Nephron progenitor cell (in vitro differentiated cells): ENCODE measurements at regions not wholly inside any gene's neighbourhood (a gene's known extent, or its start where the extent isn't known, plus 50 kb on each side); places are given as distances from the start of the nearest gene placed in this dataset.

Experiments used
- DNase-seq: peaks from one replicate; pipeline ENCODE4 v3.0.0; 2021
- H3K27ac Mint-ChIP-seq: 2 replicates; pipeline ENCODE4 v1.8.0; 2021; ENCODE audit warnings: mild to moderate bottlenecking, moderate library complexity, mixed read lengths
- H3K27me3 Mint-ChIP-seq: 2 replicates; pipeline ENCODE4 v1.8.0; 2021; ENCODE audit warnings: mild to moderate bottlenecking, low read depth, mixed read lengths; ENCODE audit not compliant: poor library complexity
- H3K36me3 Mint-ChIP-seq: 2 replicates; pipeline ENCODE4 v1.8.0; 2021; ENCODE audit warnings: low read depth, mixed read lengths
- H3K4me1 Mint-ChIP-seq: 2 replicates; pipeline ENCODE4 v1.8.0; 2021; ENCODE audit warnings: mixed read lengths
- H3K4me3 Mint-ChIP-seq: 2 replicates; pipeline ENCODE4 v1.8.0; 2021; ENCODE audit warnings: mild to moderate bottlenecking, moderate library complexity, mixed read lengths
- H3K9me3 Mint-ChIP-seq: 2 replicates; pipeline ENCODE4 v1.8.0; 2021; ENCODE audit warnings: mild to moderate bottlenecking, moderate library complexity, mixed read lengths
- TF ChIP-seq, protein P1 (sequence below): fragments of 200-600 bp; sonication (generic); IDR thresholded peaks from 2 replicates; pipeline ENCODE4 v1.5.0; 2021; ENCODE audit warnings: antibody characterized with exemption

- TF ChIP-seq, protein P1, sequence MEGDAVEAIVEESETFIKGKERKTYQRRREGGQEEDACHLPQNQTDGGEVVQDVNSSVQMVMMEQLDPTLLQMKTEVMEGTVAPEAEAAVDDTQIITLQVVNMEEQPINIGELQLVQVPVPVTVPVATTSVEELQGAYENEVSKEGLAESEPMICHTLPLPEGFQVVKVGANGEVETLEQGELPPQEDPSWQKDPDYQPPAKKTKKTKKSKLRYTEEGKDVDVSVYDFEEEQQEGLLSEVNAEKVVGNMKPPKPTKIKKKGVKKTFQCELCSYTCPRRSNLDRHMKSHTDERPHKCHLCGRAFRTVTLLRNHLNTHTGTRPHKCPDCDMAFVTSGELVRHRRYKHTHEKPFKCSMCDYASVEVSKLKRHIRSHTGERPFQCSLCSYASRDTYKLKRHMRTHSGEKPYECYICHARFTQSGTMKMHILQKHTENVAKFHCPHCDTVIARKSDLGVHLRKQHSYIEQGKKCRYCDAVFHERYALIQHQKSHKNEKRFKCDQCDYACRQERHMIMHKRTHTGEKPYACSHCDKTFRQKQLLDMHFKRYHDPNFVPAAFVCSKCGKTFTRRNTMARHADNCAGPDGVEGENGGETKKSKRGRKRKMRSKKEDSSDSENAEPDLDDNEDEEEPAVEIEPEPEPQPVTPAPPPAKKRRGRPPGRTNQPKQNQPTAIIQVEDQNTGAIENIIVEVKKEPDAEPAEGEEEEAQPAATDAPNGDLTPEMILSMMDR, result no peak
- DNase-seq, result no peak
- Mint-ChIP-seq H3K4me1 (no peaks in the 10 kb centered on the region), H3K27me3 (peaks cover 2% of the 10 kb centered on the region), H3K27ac (no peak overlapping the region), H3K4me3 (no peak overlapping the region), H3K36me3 (no peaks in the 10 kb centered on the region), H3K9me3 (peaks cover 93% of the 10 kb centered on the region)
Measured at GRCh38 chr12:34386621-34387255, 364.4 kb downstream of the ALG10 start.

DNA sequence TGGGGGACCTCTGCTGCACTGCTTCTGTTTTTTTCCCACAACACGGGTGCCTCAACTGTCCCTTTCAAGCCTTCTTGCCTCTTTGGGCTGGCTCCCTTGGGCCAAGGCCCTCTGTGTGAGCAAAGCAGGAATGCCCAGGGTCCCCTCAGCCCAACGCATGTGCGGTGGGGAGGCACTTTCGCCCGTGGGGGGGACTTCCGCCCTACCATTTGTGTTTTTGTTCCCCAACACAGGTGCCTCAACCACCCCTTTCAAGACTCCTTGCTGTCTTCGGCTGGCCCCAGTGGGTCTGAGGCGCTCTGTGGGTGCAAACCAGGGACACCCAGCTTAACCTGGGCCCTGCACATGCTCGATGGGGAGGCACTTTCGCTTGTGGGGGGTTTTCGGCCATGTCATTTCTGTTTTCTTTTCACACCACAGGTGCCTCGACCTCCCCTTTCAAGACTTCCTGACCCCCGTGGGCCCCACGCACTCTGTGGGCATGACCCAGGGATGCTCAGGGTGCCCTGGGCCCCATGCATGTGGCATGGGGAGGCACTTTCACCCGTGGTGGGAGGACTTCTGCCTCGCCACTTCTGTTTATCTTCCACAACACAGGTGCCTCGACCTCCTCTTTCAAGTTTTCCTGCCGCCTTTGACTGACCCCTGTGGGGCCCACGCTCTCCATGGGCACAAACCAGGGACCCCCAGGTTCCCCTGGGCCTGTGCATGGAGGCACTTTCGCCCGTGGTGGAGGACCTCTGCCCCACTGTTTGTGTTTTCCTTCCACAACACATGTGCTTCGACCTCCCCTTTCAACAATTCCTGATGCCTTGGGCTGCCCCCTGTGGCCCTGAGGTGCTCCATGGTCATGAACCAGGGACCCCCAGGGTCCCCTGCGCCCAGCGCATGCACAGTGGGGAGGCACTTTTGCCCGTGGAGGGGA lies 365.7 kb downstream of the ALG10 start:
- TF ChIP-seq, protein P1, result no peak
- no peak for DNase-seq

DNA sequence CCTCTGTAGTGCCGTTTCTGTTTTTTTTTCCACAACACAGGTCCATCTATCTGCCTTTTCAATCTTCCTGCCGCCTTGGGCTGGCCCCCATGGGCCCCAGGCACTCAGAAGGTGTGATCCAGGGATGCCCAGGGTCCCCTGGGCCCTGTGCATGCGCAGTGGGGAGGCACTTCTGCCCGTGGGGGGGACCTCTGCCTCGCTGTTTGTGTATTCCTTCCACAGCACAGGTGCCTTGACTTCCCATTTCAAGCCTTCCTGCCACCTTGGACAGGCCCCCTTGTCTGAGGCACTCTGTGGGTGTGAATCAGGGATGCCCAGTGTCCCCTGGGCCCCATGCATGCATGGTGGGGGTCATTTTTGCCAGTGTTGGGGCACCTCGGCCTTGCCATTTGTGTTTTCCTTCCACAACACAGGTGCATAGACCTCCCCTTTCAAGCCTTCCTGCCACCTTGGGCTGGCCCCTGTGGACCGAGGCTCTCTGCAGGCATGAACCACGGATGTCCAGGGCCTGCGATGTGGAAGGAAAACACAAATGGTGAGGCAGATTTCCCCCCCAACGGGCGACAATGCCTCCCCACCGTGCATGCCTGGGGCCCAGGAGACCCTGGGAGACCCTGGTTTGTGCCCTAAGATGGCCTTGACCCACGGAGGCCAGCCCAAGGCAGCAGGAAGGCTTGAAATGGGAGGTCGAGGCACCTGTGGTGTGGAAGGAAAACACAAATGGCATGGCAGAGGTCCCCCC lies 366.5 kb downstream of the ALG10 start:
- Mint-ChIP-seq H3K27ac (no peak overlapping the region), H3K9me3 (peaks cover 92% of the 10 kb centered on the region), H3K4me3 (no peak overlapping the region), H3K27me3 (peaks cover 5% of the 10 kb centered on the region), H3K36me3 (no peaks in the 10 kb centered on the region), H3K4me1 (no peaks in the 10 kb centered on the region)
- no peak for DNase-seq
- TF ChIP-seq, protein P1, result no peak

More for the DNA sequence above, 365.7 kb downstream of the ALG10 start:
- Mint-ChIP-seq H3K27me3 (peaks cover 4% of the 10 kb centered on the region), H3K4me1 (no peaks in the 10 kb centered on the region), H3K4me3 (no peak overlapping the region), H3K27ac (no peak overlapping the region), H3K9me3 (peaks cover 92% of the 10 kb centered on the region), H3K36me3 (no peaks in the 10 kb centered on the region)

DNA sequence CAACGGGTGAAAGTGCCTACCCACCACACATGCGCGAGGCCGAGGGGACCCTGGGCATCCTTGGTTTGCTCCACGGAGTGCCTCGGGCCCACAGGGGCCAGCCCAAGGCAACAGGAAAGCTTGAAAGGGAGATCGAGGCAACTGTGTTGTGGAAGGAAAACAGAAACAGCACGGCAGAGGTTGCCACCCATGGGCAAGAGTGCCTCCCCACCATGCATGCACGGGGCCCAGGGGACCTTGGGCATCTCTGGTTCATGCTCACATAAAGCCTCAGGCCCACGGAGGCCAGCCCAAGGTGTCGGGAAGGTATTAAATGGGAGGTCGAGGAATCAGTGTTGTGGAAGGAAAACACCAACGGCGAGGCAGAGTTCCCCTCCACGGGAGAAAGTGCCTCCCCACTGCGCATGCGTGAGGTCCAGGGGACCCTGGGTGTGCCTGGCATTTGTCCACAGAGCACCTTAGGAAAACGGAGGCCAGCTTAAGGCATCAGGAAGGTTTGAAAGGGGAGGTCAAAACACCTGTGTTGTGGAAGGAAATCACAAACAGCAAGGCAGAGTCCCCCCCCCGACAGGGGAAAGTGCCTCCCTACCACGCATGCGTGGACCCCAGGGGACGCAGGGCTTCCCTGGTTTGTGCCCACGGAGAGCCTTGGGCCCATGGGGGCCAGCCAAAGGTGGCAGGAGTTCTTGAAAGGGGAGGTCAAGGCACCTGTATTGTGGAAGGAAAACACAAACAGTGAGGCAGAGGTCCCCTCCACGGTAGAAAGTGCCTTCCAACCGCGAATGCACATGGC lies 367.3 kb downstream of the ALG10 start:
- Mint-ChIP-seq H3K4me1 (no peaks in the 10 kb centered on the region), H3K27ac (no peak overlapping the region), H3K27me3 (peaks cover 5% of the 10 kb centered on the region), H3K9me3 (peaks cover 95% of the 10 kb centered on the region), H3K36me3 (no peaks in the 10 kb centered on the region), H3K4me3 (no peak overlapping the region)
- TF ChIP-seq, protein P1, result no peak
- no peak for DNase-seq

- H3K4me1 Mint-ChIP-seq, result no peaks in the 10 kb centered on the region
- peaks cover 5% of the 10 kb centered on the region for H3K27me3 Mint-ChIP-seq
- H3K36me3 Mint-ChIP-seq, result no peaks in the 10 kb centered on the region
- no peak for DNase-seq
- TF ChIP-seq, protein P1, result no peak
- no peak overlapping the region for H3K4me3 Mint-ChIP-seq
- no peak overlapping the region for H3K27ac Mint-ChIP-seq
- H3K9me3 Mint-ChIP-seq, result peaks cover 95% of the 10 kb centered on the region
Measured at GRCh38 chr12:34390171-34390841, 368.0 kb downstream of the ALG10 start.
